Neural cell (in vitro differentiated cells): ENCODE measurements at regions not wholly inside any gene's neighbourhood (a gene's known extent, or its start where the extent isn't known, plus 50 kb on each side); places are given as distances from the start of the nearest gene placed in this dataset.
"Not testable (repeated sequence)": the region's sequence is repeated elsewhere in the genome, so short reads cannot be mapped to it uniquely, and the experiment has no call there.

Experiments used
- H2AFZ ChIP-seq: fragments of 200-600, 300-800 bp; sonication (generic), shearing (Covaris generic); 2 replicates; pipeline ENCODE4 v1.6.0; 2014; ENCODE audit warnings: low read depth, mild to moderate bottlenecking, antibody characterized with exemption, low read length, moderate library complexity
- H3F3A ChIP-seq: fragments of 200-600 bp; shearing (Covaris generic); 2 replicates; pipeline ENCODE4 v1.6.1; 2016; ENCODE audit warnings: mild to moderate bottlenecking, moderate library complexity, mixed read lengths, antibody characterized with exemption, low read length; ENCODE audit not compliant: insufficient read depth, poor library complexity, severe bottlenecking
- H3K27ac ChIP-seq: fragments of 200-600, 300-800 bp; sonication (generic), shearing (Covaris generic); 2 replicates; pipeline ENCODE4 v1.5.1; 2014; ENCODE audit warnings: mild to moderate bottlenecking, low read length, moderate library complexity
- H3K27me3 ChIP-seq: fragments of 300-800, 200-600 bp; sonication (generic), shearing (Covaris generic); 2 replicates; pipeline ENCODE4 v1.6.0; 2014; ENCODE audit warnings: mild to moderate bottlenecking, low read depth, low read length, moderate library complexity; ENCODE audit not compliant: insufficient read depth
- H3K36me3 ChIP-seq: fragments of 300-800, 200-600 bp; sonication (generic), shearing (Covaris generic); 2 replicates; pipeline ENCODE4 v1.5.1; 2014; ENCODE audit warnings: mild to moderate bottlenecking, antibody characterized with exemption, low read length, moderate library complexity; ENCODE audit not compliant: insufficient read depth
- H3K4me2 ChIP-seq: fragments of 300-800, 200-600 bp; sonication (generic), shearing (Covaris generic); 2 replicates; pipeline ENCODE4 v1.6.0; 2014; ENCODE audit warnings: mild to moderate bottlenecking, low read length
- H3K4me3 ChIP-seq: fragments of 300-800, 200-600 bp; sonication (generic), shearing (Covaris generic); 2 replicates; pipeline ENCODE4 v1.5.1; 2014; ENCODE audit warnings: mild to moderate bottlenecking, low read length, moderate library complexity
- H3K79me2 ChIP-seq: fragments of 200-600 bp; shearing (Covaris generic); replicated peaks from 2 replicates; pipeline ENCODE4 v1.6.0; 2014; ENCODE audit warnings: mild to moderate bottlenecking, low read length, moderate library complexity; ENCODE audit not compliant: insufficient read depth
- H3K9ac ChIP-seq: fragments of 300-800, 200-600 bp; sonication (generic), shearing (Covaris generic); 2 replicates; pipeline ENCODE4 v1.6.1; 2016; ENCODE audit warnings: mild to moderate bottlenecking, low read length, mixed read lengths
- H3K9me2 ChIP-seq: fragments of 200-600 bp; shearing (Covaris generic); 2 replicates; pipeline ENCODE4 v1.6.1; 2016; ENCODE audit warnings: mild to moderate bottlenecking, low read length, mixed read lengths; ENCODE audit not compliant: insufficient read depth
- H3K9me3 ChIP-seq: fragments of 200-600, 300-800 bp; sonication (generic), shearing (Covaris generic); 2 replicates; pipeline ENCODE4 v1.6.1; 2016; ENCODE audit warnings: mild to moderate bottlenecking, mixed run types, low read length, moderate library complexity, mixed read lengths
- H4K20me1 ChIP-seq: fragments of 200-600 bp; shearing (Covaris generic); 2 replicates; pipeline ENCODE4 v1.6.1; 2016; ENCODE audit warnings: mild to moderate bottlenecking, mixed run types; ENCODE audit not compliant: insufficient read depth
- CTCF ChIP-seq: fragments of 450-650 bp; IDR thresholded peaks from 2 replicates; pipeline ENCODE4 v1.5.1; 2014; ENCODE audit warnings: antibody characterized with exemption, mild to moderate bottlenecking, moderate library complexity; ENCODE audit not compliant: poor library complexity, severe bottlenecking
- EP300 ChIP-seq: fragments of 450-650 bp; conservative IDR thresholded peaks from 2 replicates; pipeline ENCODE4 v1.6.1; 2014; ENCODE audit warnings: antibody characterized with exemption, mild to moderate bottlenecking, moderate library complexity; ENCODE audit not compliant: poor library complexity, severe bottlenecking
- EZH2 ChIP-seq: fragments of 200-600, 300-800 bp; shearing (Covaris generic), sonication (generic); IDR thresholded peaks from 2 replicates; pipeline ENCODE4 v1.6.1; 2014; ENCODE audit warnings: antibody characterized with exemption, low read length, borderline replicate concordance, mild to moderate bottlenecking; ENCODE audit not compliant: insufficient read depth, poor library complexity, severe bottlenecking
- MXI1 ChIP-seq: fragments of 450-650 bp; conservative IDR thresholded peaks from 2 replicates; pipeline ENCODE4 v1.6.1; 2014; ENCODE audit warnings: antibody characterized with exemption, mild to moderate bottlenecking; ENCODE audit not compliant: poor library complexity, severe bottlenecking
- POLR2AphosphoS5 ChIP-seq: IDR thresholded peaks from 2 replicates; pipeline ENCODE4 v1.6.1; 2012
- RAD21 ChIP-seq: fragments of 450-650 bp; conservative IDR thresholded peaks from 2 replicates; pipeline ENCODE4 v1.6.1; 2014; ENCODE audit warnings: antibody characterized with exemption, mild to moderate bottlenecking, moderate library complexity
- REST ChIP-seq: IDR thresholded peaks from 2 replicates; pipeline ENCODE4 v1.6.1; 2012; ENCODE audit warnings: borderline replicate concordance
- SMC3 ChIP-seq: fragments of 450-650 bp; conservative IDR thresholded peaks from 2 replicates; pipeline ENCODE4 v1.6.1; 2014; ENCODE audit warnings: antibody characterized with exemption, mild to moderate bottlenecking, moderate library complexity; ENCODE audit not compliant: poor library complexity
- TAF1 ChIP-seq: IDR thresholded peaks from 2 replicates; pipeline ENCODE4 v1.6.1; 2012; ENCODE audit warnings: low read depth

- Histone ChIP-seq H3F3A (no peaks in the 10 kb centered on the region), H3K79me2 (no peaks in the 10 kb centered on the region), H4K20me1 (no peaks in the 10 kb centered on the region), H3K36me3 (no peaks in the 10 kb centered on the region), H3K27me3 (no peaks in the 10 kb centered on the region), H3K9me3 (no peaks in the 10 kb centered on the region), H3K27ac (no peak overlapping the region), H3K4me2 (no peak overlapping the region), H3K9me2 (no peaks in the 10 kb centered on the region), H3K9ac (no peak overlapping the region), H2AFZ (no peak overlapping the region), H3K4me3 (no peak overlapping the region)
- TF ChIP-seq RAD21: no peak
- no peak for TF ChIP-seq MXI1
- TF ChIP-seq CTCF: no peak
- no peak for TF ChIP-seq SMC3
- no peak for TF ChIP-seq EP300
- TF ChIP-seq REST: no peak
- no peak for TF ChIP-seq EZH2
These were observed 1025.2 kb upstream of the CDH18 start for GRCh38 chr5:21013237-21013636.

GRCh38 chr5:21007781-21008180, 1019.8 kb upstream of the CDH18 start:
- Histone ChIP-seq H3K79me2 (no peaks in the 10 kb centered on the region), H3K9me2 (no peaks in the 10 kb centered on the region), H3K9me3 (no peaks in the 10 kb centered on the region), H4K20me1 (no peaks in the 10 kb centered on the region), H3F3A (no peaks in the 10 kb centered on the region), H3K36me3 (no peaks in the 10 kb centered on the region), H3K27me3 (no peaks in the 10 kb centered on the region), H3K27ac (no peak overlapping the region), H3K4me2 (no peak overlapping the region), H3K4me3 (no peak overlapping the region), H3K9ac (no peak overlapping the region), H2AFZ (no peak overlapping the region)
- TF ChIP-seq EP300 (no peak), MXI1 (no peak), TAF1 (no peak), EZH2 (no peak), RAD21 (no peak), POLR2AphosphoS5 (no peak), CTCF (no peak)

- not testable (repeated sequence) for H3K9ac ChIP-seq, H2AFZ ChIP-seq, H3K4me2 ChIP-seq, H3K9me3 ChIP-seq, H3K4me3 ChIP-seq, H3F3A ChIP-seq, H3K9me2 ChIP-seq, H3K36me3 ChIP-seq, H3K79me2 ChIP-seq, H4K20me1 ChIP-seq, H3K27ac ChIP-seq, H3K27me3 ChIP-seq
These were observed 1000.9 kb upstream of the CDH18 start for GRCh38 chr5:20988933-20989332.
